ENCODE measurements at regions not wholly inside any gene's neighbourhood (a gene's known extent, or its start where the extent isn't known, plus 50 kb on each side); places are given as distances from the start of the nearest gene placed in this dataset.

GRCh38 chr14:85788470-85789233, 258.7 kb downstream of the FLRT2 start:
- peak; percentile 74 for DNase-seq

- no peak for DNase-seq
These were observed 236.4 kb downstream of the FLRT2 start for GRCh38 chr14:85766295-85766694.

GRCh38 chr14:85764822-85765221, 234.9 kb downstream of the FLRT2 start:
- DNase-seq, result no peak

- no peak for DNase-seq
These were observed 232.6 kb downstream of the FLRT2 start for GRCh38 chr14:85762526-85762925.

- DNase-seq, result no peak
These were observed 222.2 kb downstream of the FLRT2 start for GRCh38 chr14:85752175-85752574.

GRCh38 chr14:85744573-85744972, 214.6 kb downstream of the FLRT2 start:
- no peak for DNase-seq

GRCh38 chr14:85732031-85732430, 202.1 kb downstream of the FLRT2 start:
- DNase-seq, result no peak

- peak; percentile 28 for DNase-seq
These were observed 201.2 kb downstream of the FLRT2 start for GRCh38 chr14:85731186-85731585.

- DNase-seq, result no peak
These were observed 198.6 kb downstream of the FLRT2 start for GRCh38 chr14:85728476-85729065.

GRCh38 chr14:85714069-85714468, 184.1 kb downstream of the FLRT2 start:
- no peak for DNase-seq

GRCh38 chr14:85711620-85712019, 181.7 kb downstream of the FLRT2 start:
- no peak for DNase-seq
